ENCODE measurements at regions not wholly inside any gene's neighbourhood (a gene's known extent, or its start where the extent isn't known, plus 50 kb on each side); places are given as distances from the start of the nearest gene placed in this dataset.

GRCh38 chr12:20040184-20040583 lies 328.2 kb upstream of the PDE3A start:
- Histone ChIP-seq H3K9ac (ENCODE audit: low read length) (no peak overlapping the region), H3K9me3 (ENCODE audit: control insufficient read depth in 1 of 2, insufficient read depth in 1 of 2, low read depth in 1 of 2, low read length in 2 of 2) (no peaks in the 10 kb centered on the region), H3K27ac (ENCODE audit: low read depth, low read length) (no peak overlapping the region), H3K79me2 (ENCODE audit: insufficient read depth, low read length) (no peaks in the 10 kb centered on the region), H3K4me2 (ENCODE audit: low read length) (no peak overlapping the region), H3K36me3 (ENCODE audit: control insufficient read depth in 1 of 2, insufficient read depth in 2 of 2, low read length in 2 of 2) (no peaks in the 10 kb centered on the region), H2AFZ (ENCODE audit: low read depth, low read length, poor library complexity, severe bottlenecking) (no peak overlapping the region), H3K9me2 (ENCODE audit: insufficient read depth) (no peaks in the 10 kb centered on the region), H3K4me1 (ENCODE audit: control insufficient read depth in 1 of 2, insufficient read depth in 2 of 2, low read length in 2 of 2) (no peaks in the 10 kb centered on the region), H4K20me1 (ENCODE audit: insufficient read depth) (no peaks in the 10 kb centered on the region), H3K27me3 (ENCODE audit: insufficient read depth, low read length) (no peaks in the 10 kb centered on the region), H3K4me3 (replicated peaks in 1 of 2; ENCODE audit: low read depth in 1 of 2, low read length in 2 of 2) (no peak overlapping the region)
- TF ChIP-seq ATF3 (IDR thresholded peaks at IDR 0.05) (no peak), REST (IDR thresholded peaks at IDR 0.05; ENCODE audit: low read depth) (no peak), EGR1 (IDR thresholded peaks at IDR 0.05; ENCODE audit: low read depth) (no peak), TCF7L2 (IDR thresholded peaks at IDR 0.05; ENCODE audit: borderline replicate concordance, extremely low read depth, insufficient read depth, insufficient read length) (no peak), FOSL1 (IDR thresholded peaks at IDR 0.05; ENCODE audit: low read depth) (no peak), RAD21 (IDR thresholded peaks at IDR 0.05; ENCODE audit: low read depth) (no peak), JUND (IDR thresholded peaks at IDR 0.05) (no peak), CBX3 (IDR thresholded peaks at IDR 0.05; ENCODE audit: low read depth) (no peak), SP1 (IDR thresholded peaks at IDR 0.05; ENCODE audit: low read depth) (no peak), ZNF274 (IDR thresholded peaks at IDR 0.05; ENCODE audit: low read depth, low read length) (no peak), EZH2 (IDR thresholded peaks at IDR 0.05) (no peak), EZH2phosphoT487 (IDR thresholded peaks at IDR 0.05; ENCODE audit: borderline replicate concordance) (no peak)
- no TSS peak for BruUV-seq (replicated peaks)
- ATAC-seq (no peak), DNase-seq (ENCODE audit: low read depth, low spot score) (no peak)
- ChIA-PET CTCF (no interaction called here), RAD21 (ENCODE audit: low non-redundant PET in 1 of 2, low total read pairs in 2 of 2, uncharacterized antibody in 2 of 2, unreplicated experiment in 2 of 2) (no interaction called here), POLR2A (no interaction called here)
- intact Hi-C loops (cut with micrococcal nuclease): no loop called here
